LHCN-M2 (cell line): ENCODE measurements at regions not wholly inside any gene's neighbourhood (a gene's known extent, or its start where the extent isn't known, plus 50 kb on each side); places are given as distances from the start of the nearest gene placed in this dataset.
"Not testable (repeated sequence)": the region's sequence is repeated elsewhere in the genome, so short reads cannot be mapped to it uniquely, and the experiment has no call there.

Experiments used
- DNase-seq: peaks from one replicate; pipeline ENCODE4 v3.0.0-alpha.2; 2012; ENCODE audit warnings: low read depth

DNA sequence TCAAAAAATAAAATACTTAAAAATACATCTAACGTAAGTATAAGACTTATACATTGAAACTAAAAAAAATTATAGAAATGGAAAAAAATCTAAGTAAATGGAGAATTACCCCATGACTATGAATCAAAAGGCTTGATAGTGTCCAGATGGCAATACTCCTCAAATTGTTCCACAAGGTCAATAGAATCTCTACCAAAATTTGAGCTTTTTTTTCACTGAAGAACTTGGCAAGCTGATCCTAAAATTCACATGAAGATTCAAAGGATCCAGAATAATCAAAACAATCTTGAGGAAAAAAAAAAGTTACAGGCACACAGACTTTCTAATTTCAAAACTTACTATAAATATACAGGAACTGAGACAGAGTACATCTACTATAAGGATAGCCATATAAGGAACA lies 448.4 kb upstream of the CDH11 start:
- DNase-seq: no peak

DNA sequence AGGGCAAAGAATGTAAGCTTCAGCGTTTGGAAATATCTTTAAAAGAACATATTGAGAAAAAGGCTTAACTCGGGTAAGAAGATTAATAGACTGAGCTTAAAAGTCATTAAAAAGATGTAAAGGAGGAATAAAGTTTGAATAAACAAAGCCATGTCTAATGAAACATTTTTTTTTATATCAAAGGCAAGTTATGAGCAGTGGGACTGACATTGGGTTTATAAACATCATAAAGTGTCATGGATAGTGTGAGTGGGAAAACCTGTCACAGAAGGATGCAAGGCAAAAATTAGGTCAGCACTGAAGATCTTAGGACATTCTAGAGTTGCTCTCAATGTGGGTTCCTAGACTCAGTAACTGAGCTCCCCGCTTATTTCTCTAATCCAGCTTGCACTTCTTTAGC lies 438.0 kb upstream of the CDH11 start:
- no peak for DNase-seq

DNA sequence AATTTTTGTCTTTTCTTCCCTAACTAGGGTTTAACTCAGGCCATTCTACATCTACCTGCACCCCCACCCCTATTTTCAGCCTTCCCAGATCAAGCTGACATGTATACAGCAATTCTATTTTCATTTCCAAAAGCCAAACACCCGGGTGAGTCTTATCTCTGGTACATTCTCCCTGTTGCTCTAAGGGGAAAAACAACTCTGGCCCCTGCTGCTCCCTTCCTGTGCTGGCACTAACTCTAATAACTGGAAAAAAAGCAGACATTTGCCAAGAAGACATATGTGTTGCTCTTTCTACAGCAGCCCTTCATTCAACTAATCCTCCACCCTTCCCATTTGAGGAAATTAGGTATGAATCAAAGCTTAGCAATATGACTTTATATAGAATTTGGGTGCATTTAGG lies 427.8 kb upstream of the CDH11 start:
- not testable (repeated sequence) for DNase-seq

DNA sequence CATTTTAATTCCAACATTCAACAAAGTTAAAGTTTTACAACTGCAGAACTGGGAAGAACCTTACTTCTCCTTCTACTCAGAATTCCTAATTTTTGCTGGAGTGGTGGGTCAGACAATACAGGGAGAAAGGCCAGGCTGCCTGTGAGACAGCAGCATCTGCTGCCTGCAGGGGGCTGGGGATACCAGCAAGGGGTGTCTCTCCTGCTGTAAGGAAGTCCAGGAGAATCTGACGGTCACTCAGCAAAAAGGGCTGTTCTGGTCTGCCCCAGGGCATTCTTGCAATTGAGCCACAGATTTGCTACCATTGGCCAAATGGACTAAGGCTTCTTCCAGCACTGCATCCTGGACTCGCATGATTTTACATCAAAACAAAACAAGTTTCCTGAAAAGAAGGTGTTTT lies 426.6 kb upstream of the CDH11 start:
- DNase-seq: peak; percentile 51

DNA sequence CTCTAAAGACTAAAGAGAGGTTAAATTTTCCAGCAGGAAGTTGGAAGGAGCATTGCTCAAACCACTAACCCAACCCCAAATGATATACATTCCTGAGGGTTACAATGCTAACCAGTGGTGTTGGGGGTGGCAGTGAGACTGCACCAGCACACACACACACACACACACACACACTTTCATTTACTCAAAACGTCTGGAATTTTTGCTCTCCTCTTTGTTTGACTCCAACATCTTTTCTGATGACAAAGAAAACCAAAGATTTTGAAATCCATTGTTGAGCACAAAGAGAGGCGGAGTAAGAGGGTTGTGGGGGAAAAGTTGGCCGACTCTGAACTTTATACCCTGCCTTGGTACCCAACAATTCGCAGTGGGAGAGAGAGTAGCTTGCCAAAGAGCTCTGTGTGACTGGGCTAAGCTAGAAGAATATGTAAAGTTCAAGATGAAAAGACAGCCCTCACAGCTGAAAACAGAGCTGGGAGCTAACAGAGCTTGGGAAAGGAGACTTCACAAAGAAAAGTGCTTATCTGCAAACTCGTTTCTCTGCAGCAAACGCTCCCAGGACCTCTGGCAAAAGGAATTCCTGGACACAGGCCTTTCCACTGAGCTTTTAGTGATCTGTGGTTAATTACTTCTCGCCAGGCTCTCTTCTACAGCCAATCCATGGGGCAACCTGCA lies 426.0 kb upstream of the CDH11 start:
- DNase-seq: peak; percentile 92

DNA sequence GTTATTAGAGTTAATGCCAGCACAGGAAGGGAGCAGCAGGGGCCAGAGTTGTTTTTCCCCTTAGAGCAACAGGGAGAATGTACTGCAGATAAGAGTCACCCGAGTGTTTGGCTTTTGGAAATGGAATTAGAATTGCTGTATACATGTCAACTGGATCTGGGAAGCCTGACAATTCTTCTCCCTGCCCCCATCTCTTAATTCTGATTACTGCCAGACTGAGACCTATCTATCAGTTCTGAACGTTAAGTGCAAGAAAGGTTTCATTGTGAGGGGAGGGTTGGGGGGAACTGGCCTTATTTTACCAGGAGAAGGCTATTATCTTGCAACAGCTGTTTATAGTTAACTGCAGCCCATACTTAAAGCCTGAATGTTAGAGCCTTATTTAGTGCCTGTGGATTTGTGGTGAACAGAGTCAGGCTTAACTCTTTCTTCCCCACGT lies 424.5 kb upstream of the CDH11 start:
- peak; percentile 72 for DNase-seq

DNA sequence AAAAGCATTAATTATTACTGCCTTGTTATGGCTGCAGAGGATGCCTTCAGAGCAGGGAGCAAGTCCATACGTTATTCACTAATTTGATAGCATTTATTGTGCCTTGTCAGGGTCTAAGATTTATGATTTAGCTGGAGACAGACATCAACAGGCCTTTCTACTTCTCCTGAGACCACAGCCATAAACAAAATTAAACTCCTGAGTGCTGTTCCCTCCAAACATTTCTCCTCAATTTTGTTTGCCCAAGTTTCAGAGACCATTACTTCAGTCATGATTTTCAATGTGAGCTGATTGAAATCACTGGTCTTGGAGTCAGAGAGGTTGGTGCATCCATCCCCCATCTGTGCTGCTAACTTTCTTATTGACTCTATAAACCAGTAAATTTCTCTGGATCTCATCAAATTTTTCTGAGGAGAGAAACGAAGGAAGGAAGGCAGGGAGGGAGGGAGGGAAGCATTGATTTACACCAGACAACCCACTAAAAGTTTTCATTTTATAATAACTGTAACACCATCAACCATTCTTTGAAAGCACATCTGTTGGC lies 423.6 kb upstream of the CDH11 start:
- no peak for DNase-seq

DNA sequence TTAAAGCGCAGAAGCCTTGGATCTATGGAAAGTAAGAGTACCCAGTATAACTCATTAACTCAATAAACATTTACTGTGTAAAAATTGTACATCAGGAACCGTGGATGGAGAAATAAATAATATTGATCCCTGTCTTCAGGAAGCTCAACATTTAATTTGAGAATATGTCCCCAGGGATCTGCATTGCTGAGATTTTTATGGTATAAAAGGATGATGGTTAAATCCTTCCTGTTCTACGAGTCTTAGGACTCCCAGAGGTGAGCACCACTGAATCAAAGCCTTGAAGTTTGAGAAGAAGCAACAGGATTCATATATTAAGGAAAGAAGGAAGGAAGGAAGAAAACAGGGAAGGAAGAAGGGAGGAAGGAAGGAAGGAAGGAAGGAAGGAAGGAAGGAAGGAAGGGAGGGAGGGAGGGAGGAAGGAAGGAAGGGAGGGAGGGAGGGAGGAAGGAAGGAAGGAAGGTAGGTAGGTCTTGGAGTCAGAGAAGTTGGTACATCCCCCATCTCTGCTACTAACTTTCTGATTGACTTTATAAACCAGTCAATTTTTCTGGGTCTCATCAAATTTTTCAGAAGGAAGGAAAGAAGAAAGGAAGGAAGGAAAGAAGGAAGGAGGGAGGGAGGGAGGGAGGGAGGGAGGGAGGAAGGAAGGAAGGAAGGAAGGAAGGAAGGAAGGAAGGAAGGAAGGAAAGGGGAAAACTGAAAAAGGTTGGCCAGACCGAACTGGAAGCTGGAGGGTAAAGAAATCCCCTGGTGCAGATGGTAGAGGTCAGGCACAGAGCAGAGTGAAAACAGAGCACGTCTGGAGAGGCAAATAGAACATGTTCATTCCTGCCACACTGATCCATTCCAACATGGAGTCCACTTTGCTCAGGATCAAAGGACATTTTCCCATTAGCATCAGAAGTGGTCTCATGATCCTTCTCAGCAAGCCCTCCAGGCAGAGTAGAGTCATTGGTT lies 422.2 kb upstream of the CDH11 start:
- no peak for DNase-seq

DNA sequence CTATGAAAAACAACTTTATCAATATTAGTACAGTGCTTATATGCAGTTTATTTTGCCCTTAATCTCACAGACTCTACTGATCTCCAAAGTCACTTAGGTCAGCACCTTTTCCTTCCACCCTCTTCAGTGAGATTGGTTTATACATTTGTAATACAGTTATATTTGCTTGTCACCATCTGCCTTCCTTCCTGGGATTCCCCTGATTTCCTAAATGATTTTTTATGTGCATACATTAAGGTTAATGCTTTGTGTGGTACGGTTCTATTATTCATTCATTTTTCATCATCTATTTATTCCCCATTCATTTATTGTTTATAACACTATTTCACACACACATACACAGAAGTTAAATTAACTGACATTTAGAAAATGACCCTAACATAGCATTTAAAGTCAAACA lies 419.8 kb upstream of the CDH11 start:
- no peak for DNase-seq

DNA sequence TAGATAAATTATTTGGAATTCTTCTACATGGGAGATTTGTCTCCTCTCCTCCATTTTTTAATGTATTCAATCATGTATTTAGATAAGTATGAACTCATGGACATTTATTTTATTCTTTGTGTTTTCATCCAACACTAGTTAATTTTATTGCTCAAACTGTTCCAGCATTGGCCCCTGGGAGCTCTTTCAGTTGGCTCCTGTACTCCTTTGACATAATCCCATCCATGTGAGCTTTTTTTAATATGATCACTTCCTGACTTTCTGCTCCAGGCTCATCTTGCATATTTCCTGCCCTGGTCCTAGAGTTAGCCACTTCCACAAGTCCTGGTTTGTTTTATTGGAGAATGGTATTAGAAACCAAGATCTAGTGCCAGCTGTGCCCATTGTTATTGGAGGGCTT lies 419.0 kb upstream of the CDH11 start:
- no peak for DNase-seq

DNA sequence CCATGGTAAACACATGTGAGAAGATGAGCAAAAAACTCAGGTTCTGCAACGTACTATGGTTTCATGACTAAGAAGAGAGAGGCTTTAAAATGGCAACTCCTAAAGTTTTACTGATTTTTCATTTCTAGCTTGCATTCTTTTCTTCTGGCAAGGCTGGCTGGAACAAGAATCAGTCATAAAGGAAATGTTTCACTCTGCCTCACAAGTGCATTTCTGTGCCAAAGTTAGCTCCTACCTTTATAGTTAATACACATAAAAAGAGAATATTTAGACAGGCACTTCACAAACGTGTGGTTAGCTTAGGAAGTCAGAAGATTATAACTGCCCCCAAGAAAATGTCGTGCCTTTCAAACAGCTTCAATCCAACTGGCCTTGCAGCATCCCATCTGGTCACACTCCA lies 417.1 kb upstream of the CDH11 start:
- no peak for DNase-seq

DNA sequence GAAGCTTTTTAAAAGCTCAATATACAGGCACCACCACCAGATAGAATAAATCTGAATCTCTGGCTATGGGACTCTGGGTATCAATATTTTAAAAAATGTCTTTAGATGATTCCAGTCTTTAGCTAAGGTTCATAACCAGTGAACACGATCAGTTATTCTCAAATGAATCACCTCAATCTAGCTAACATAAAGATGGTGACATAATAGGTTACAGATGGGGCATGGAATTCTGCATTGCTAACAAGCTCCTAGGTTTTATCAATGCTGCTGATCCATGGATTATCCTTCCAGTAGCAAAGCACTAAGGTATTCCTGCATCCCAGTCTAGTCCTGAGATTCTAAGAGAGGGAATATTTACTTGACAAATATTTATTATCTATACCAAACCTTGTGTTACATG lies 415.5 kb upstream of the CDH11 start:
- no peak for DNase-seq

DNA sequence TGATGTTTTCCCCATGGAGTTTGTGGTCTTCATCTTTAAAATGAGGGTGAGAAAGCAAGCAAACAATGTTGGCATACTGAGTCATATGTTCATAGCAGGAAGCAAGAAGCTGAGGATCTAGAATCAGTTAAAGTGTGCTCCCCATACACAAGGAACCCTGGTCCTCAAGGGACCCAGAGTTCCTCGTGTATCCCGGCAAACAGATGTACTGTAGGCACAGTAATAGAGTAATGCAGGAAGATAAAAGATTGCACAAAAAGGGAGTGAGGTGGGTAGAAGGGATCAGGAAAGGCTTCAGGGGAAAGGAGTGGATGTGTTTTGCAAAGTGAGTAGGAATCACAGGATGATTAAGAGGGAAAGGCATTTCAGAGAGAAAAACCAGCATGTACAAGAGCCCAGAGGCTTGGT lies 412.3 kb upstream of the CDH11 start:
- DNase-seq: peak; percentile 71

DNA sequence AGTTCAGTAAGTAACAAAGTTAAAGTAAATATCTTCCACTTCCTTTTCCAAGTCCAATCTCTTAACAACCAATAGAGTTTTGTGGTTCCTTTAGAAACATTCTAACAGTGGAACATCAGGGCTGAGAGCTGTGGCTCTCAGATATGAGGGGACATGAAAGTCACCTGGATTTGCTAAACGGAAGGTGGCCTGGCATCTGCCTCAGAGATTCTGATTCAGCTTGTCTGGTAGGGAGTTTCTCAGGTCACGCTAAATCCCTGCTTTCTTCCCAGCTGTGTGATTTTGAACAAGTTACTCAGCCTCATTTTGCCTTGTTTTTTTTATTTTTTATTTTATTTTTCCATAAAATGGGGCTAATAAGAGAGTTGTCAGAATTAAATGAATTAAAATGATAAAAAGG lies 411.0 kb upstream of the CDH11 start:
- no peak for DNase-seq

DNA sequence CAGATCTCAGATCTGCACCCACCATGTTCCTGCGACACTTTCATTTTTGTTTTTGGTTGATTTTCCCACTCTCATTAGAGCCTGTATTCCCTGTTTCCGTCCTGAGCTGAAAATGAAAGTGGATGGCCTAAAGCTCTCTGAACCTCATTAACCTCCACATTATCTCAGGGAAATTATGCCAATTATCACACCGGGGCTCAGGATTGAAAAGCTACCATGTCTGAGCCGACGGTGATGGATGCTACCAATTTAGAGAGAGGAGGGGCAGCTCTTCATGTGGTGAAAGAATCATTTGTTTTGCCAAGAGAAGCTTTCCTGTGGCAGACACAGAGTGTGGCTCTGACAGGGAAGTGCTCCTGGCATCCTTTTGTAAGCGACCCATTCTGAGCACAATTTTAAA lies 410.4 kb upstream of the CDH11 start:
- no peak for DNase-seq

DNA sequence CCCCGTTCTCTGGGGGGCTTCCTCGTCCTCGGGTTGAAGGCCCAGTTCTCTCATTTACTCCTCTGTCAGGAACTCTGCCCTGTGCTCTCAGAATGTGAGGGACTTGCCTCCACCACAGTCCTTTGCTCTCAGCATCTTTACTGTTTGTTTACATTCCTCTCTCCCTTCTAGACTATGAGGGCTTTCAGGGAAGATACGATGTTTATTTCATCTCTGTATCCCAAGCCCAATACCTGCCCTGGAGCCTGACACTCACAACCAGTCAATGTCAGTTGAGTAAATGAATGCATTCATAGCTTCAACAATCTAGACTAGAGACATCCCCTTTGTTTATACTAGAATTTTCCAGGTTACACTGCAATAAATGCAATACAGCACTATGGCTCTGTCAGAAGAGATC lies 409.6 kb upstream of the CDH11 start:
- DNase-seq: no peak

DNA sequence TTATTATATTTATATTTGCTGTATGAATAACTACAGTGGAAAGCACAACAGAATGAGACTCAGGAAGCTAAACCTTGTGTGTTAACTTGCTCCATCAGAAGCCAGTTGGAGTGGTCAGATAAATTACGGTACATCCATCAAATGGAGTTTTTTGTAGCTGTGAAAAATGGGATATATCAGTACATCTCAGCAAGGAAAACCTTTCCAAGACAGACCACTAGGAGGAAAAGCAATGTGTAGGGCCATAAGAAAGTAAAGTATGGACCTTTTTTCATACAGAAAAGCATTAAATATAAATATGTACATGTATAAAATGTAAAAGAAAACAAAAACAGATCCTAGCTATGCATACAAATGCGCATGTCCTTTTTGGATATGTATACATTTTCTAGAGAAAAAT lies 403.8 kb upstream of the CDH11 start:
- no peak for DNase-seq

DNA sequence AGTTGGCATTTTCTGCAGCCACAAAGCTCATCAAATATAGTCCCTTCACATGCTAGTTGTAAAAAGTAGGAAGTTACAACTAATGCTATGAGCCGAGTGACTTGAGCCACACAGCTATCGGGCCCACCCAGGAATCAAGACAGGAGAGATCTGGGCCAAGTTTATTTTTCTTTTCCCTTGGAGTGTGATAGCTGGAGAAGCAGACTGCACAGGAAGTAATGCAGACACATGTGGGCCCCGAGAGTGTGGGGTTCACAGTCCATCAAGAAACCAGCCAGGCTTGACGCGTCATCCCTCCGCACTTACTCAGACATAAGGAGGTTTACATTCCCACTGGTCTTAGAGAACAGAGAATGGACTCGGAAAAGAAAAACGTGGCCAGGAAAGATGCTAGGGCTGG lies 403.1 kb upstream of the CDH11 start:
- peak; percentile 12 for DNase-seq

DNA sequence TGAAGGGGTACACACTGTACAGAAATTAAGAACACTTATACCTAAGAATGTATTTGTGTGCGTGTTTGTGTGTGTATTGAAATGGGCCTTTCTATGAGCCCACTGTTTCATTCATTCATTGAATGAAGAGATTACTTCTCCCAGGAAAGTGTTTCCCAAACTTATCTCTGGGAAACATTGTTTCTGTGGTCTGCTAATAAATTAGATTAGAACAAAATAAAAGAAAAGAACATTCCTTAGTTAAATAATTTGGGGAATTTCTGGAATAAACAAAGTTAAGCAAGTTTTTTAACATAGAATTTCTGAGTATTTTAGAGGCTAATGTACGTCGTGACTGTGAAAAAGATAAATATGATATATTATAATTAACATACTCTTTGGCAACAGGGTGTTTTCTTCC lies 402.4 kb upstream of the CDH11 start:
- no peak for DNase-seq

DNA sequence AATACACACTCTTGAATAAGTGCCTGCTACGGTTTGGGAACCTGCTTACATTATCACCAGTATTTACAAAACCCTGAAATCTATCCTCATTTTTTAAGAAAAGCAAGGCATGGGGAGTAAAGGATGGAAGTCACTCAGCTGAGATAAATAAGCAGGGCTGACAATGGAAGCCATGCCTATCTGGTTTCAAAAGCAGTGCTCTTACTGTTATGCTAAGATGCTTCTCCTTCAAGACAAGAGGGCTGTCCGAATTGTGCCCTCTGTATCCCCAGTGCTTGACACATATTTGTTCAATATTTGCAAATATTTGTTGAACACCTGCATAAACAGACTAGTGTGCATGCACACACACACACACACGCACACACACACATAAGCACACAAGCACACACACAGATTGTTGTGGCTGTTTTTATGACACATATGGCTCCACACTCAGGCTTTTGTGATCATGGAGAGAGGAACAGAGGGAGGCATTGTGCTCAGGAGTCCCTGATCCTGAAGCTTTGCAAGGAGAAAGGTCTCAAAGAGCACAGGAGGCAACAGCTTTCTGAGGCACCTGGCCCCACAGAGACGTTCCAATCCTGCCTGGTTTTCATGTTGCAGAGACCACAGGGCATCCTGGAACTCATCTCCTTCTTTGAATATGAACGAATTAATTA lies 401.6 kb upstream of the CDH11 start:
- no peak for DNase-seq

DNA sequence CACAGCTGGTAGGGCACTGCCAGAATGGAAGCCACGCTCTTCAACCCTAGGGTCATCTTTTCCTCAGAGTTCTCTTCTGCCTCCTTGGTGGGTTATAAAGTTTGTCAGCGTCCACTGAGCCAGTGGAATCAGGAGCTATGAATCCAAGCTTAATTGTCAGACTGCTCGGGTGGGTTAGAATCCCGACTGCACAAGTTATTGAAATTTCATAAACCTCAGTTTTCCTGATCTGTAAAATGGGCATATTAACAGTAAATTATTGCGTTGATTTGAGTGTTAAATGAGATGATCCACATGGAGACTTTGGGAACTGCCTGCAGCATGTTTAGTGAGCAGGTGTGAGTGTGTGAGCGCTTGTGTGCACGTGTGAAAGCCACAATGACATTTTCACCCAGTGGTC lies 400.5 kb upstream of the CDH11 start:
- DNase-seq: no peak

DNA sequence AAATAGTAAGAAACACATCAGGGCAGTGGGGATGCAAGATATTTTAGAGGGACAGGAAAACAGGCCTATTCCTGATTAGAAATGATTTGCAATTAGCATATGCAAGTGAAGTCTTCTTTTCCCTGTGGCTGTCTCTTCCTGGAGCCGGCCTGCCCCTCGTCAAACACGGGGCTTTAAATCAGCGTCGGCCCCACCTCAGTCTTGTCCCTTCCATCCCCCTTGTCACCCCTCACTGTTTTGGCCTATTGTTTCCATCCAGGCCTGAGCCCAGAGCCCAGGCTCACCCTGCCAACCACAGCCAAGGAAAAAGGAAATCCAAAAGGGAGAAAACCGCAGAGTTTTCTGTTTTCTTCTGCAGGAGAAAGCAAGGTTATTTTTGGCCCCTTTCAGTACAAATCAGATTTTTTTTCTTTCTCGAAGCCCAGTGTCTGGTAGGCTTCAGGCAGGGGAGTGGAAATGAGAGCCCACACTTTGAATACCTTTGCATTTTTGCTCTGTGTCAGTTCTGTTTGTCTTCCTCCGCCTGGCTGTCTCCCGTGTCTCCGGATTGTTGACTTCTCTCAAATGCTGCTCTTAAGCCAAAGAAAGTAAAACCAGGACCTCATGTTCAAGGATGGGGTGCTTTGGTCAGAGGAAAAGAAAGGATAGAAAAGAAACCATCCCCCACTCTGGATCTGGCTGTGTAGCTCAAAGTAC lies 399.9 kb upstream of the CDH11 start:
- DNase-seq: no peak
